ENCODE measurements at regions not wholly inside any gene's neighbourhood (a gene's known extent, or its start where the extent isn't known, plus 50 kb on each side); places are given as distances from the start of the nearest gene placed in this dataset.
"Not testable (repeated sequence)": the region's sequence is repeated elsewhere in the genome, so short reads cannot be mapped to it uniquely, and the experiment has no call there.

GRCh38 chr17:21551081-21551881 lies 141.0 kb upstream of the KCNJ18 start:
- peak; percentile 86 for DNase-seq

DNA sequence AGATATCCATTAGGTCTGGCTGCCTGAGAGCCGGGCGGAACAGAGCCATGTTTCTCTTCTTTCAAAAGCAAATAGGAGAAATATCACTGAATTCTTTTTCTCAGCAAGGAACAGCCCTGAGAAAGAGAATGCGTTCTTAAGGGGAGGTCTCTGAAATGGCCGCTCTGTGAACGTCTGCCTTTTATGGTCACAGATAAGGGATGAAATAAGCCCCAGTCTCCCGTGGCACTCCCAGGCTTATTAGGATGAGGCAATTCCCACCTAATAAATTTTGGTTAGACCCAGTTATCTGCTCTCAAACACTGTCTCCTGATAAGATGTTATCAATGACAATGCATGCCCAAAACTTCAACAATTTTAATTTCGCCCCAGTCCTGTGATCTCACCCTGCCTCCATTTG lies 133.4 kb upstream of the KCNJ18 start:
- DNase-seq, result not testable (repeated sequence)

DNA sequence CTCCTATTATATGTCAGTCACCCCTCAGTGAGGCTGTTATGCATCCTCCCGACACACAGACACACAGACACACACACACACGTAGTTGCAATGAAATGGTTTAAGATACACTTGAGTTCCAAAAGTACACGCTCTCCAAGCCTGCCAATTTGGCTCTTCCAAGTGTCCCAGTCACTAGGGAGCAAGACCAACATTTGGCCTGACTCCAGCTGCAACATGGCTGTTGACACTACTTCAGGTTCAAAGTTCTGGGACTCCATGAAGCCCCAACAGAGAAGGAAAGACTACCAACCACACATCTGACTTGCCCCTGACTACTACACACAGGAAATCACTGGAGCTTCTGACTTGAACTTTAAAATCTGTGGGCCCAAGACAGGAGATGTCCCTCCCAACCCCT lies 128.1 kb upstream of the KCNJ18 start:
- no peak for DNase-seq

- not testable (repeated sequence) for DNase-seq
Measured at GRCh38 chr17:21564757-21565156, 127.6 kb upstream of the KCNJ18 start.

DNA sequence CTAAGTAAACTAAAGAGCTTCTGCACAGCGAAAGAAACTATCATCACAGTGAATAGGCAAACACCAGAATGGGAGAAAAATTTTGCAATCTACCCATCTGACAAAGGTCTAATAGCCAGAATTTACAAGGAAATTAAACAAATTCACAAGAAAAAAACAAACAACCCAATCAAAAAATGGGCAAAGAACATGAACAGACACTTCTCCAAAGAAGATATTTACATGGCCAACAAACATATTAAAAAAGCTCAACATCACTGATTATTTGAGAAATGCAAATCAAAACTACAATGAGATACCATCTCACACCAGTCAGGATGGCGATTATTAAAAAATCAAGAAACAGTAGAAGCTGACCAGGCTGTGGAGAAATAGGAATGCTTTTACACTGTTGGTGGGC lies 121.9 kb upstream of the KCNJ18 start:
- DNase-seq, result not testable (repeated sequence)

DNA sequence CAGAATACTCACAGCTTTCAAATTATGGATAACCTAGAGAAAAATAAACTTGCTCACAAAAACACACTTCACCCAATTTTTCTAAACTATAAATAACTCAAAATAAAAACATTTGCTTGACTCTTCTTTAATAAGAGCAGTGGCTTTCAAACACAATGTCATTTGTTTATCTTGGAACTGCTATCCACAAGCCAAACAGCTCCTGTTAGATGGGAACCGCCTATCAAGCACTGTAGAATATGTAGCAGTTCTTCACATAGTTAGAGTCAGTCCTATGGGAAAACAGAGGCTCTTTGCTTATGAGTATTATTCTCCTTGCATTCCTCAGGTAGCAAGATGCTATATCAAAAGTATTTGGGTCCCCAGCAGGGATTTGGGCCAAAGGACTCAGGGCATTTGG lies 120.2 kb upstream of the KCNJ18 start:
- DNase-seq, result not testable (repeated sequence)

DNA sequence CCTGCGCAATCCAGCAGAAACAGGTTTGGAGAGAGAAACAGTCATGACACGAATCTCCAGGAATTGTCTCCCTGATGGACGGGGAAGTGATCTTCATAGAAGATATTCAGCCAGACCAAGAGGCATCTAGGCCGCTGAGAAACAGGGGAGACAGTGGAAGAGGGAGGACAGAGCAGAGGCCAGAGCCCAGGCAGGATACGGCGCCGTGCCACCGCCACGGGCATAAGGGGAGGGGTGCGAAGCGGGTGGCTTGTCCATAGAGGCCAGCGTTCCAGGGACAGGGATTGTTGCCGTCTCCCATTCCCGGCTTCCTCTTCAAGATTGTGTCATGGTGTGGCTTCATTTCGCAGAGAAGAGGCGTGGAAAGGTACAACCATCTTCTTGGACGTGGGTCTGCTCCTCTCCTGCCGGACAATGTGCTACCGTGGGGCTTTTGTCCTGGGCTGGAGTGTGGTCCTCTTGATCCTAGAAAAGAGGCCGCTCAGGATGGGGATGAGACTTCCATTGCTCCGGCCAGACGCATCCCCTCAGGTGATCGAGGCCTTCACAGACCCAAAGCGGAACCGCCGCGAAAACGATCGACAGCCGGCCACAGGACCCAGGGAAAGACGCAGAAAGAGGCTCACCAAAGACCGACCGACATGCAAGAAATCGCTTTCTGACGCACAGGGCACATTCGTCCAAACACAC lies 118.9 kb upstream of the KCNJ18 start:
- DNase-seq, result not testable (repeated sequence)

GRCh38 chr17:21573961-21574610 lies 118.2 kb upstream of the KCNJ18 start:
- DNase-seq, result peak; percentile 26

- DNase-seq, result not testable (repeated sequence)
Measured at GRCh38 chr17:21574611-21575255, 117.6 kb upstream of the KCNJ18 start.

DNA sequence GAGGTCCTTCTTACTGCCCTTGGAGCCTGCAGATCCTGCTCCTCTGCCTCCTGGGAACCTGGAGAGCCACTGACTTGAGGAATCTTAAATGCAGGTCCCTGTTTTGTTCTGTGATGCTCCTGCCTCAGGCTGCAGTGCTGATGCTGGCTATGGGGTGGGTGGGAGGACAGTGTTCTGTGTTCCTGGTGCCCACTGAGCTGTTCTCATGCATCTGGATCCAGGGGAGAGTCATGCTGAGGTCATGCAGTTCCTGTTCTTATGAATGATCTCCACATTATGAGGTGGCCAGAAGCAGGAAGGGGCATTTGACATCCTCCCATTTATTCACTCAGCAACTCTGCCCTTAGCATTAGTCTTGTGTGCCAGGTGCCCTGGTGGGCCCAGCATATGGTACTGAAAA lies 113.5 kb upstream of the KCNJ18 start:
- DNase-seq, result not testable (repeated sequence)

DNA sequence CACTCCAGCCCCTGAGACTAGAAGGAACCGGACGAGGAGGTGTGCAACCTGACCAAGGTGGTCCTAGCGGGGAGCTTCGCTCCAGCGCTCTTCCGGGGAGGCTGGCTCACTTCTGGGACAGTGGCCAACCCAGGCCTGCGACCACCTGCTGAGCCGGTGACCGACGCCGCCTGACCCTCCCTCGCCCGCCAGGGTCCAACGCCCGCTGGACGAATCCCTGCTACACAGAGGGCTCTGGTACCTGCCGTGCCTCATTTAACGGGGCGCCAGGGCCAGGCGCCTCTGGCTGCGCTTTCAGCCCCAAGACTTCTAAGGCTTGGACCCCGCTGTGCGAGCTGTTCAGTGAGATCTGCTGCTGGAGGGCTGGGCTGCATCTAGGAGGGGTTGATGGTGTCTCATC lies 99.5 kb upstream of the KCNJ18 start:
- DNase-seq, result no peak

DNA sequence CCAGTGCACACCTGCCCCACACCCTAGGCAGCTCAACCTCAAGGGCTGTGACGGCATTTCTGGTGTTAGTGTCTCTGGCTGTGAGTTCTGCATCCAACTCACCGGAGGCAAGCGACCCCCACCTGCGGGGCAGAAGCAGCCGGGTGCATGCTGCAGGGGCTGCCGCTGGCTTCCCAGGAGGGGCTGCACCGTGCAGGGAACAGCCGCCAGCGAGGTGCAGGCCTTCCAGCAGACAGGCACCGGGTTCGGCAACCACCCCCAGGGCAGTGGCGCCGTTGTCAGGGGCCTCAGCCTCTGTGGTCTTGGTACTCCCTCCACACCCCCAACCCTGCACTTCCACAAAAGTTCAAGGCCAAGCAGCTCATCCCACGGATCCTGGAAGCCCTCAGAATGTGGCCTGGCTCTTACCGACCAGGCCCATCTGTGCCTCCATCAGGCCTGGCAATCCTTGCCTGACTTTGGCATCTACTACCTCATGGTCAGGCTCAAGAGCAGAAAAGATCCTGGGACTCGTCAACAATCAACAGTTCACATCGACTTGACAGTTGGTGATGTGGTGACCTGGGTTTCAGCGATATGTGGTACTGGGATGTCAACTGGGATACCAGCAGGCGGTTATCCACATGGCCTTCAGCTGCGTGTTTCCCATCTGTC lies 98.7 kb upstream of the KCNJ18 start:
- DNase-seq, result not testable (repeated sequence)

GRCh38 chr17:21595086-21595485 lies 97.2 kb upstream of the KCNJ18 start:
- DNase-seq, result no peak

DNA sequence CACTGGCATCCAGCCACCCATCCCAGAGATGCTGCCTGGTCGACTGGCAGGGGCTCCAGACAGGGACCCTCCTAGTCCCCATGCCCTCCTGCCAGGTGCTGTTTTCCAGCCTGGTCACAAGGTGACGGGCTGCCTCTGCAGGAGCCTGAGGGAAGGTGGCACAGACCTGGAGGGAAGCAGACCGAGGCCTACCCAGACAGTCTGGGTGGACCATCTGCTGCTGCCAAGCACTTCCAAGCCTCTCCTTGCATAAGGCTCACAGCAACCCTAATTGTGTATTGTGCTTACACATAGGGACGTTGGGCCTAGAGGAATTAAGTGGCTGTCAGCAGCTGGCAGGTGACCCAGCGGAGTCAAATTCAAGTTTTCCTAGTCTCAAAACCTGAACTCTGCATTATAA lies 90.1 kb upstream of the KCNJ18 start:
- DNase-seq, result no peak

DNA sequence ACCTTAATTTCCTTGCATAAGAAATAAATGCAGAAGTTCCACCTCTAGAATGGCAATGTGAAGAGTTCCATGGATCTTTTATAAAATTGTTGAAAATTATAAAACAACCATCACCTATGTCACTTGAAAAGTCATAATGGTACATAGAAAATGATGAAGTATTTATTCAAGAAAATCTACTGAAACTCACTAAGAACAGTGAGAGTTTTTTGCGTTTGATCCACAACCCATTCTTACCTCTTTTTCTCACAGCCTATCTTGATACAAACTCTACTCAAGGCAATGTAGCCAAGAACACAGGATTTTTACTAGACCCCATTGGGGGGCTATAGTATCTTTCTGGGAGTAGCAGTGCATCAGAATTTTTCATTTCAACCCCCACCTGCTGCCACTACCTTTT lies 89.0 kb upstream of the KCNJ18 start:
- not testable (repeated sequence) for DNase-seq

DNA sequence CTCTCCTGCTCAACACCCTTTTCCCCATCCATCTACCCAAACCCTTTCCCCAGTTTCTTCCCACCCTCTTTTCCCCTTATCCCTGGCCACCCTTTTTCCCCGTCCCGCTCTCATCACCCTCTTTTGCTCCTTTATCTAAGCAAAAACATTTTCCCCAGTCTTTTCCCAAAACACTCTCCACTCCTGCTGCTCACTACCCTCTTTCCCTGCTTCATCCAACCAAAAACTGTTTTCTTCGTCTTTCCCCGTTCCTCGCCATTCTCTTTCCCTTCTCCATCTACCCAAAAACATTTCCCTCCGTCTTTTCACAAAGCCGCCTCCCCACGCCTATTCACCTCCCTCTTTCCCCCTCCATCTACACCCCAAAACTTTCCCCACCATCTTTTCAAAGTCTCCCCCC lies 80.9 kb upstream of the KCNJ18 start:
- DNase-seq, result not testable (repeated sequence)

DNA sequence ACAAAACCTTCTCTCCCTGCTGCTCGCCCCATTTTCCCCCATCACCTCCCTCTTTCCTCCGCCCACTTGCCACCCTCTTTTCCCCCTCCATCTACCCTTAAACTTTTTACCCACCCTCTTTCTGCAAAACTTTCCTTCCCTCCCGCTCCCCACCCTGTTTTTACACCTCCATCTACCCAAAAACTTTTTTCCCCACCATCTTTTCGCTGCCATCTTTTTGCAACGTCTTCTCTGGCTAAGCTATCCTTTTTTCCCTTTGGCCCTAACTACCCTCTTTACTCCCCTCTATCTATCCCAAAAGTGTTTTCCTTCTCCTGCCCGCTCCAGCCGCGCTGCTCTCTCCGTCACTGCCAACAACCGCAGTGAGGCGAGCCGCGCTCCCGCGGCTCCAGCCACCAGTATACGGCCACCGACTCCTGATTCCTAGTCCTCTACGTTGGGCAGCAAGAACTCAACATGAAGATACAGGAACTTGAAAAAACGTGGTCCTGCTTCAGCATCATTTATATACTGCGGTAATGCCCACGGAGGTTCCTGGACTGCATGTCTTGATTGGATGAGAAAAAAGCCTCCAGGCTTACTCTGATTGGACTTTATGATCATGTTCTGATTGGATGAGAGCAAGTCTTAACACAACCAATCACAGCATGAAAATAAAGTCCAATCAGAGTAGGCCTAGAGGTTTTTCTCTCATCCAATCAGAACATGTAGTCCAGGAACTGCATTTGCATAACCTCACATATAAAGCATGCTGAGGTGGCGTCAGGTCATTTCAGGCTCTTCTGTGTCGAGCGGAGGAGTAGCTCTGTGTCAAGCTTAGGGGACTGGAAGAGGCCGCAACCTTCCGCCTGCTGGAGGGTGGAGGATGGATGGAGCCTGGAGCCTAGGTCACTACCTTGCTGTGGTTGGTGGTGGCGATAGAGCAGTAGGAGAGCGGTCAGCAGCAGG lies 79.9 kb upstream of the KCNJ18 start:
- not testable (repeated sequence) for DNase-seq

DNA sequence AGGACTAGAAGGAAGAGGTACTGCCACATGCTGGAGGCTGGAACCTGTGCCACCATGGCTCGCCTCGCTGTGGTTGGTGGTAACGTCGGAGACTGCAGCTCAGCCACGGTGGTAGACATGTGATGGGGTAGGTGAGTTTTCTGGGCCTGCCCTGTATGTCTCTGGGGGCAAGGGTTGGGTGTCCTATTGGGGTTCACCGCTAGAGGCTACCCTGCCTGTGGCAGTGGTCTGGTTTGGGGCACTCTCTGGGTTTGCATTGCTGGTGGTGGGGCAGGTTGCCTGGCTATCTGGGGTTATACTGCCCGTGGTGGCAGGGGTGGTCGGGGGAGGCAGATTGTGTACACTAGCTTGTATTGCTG lies 79.3 kb upstream of the KCNJ18 start:
- DNase-seq, result no peak

DNA sequence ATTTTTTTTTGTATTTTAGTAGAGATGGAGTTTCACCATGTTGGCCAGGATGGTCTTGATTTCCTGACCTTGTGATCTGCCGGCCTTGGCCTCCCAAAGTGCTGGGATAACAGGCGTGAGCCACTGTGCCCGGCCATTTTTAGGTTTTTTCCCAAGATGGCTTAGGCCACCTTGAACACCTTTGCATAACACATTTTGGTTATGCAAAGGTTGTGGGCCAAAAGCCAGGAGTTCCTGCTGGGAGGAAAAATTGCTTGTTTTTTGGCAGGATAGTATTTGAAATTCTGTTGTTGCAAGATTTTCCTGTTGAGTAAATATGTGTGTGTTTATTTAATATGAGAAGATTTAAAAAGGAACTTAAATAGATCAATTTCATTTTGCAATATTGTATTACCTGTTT lies 65.3 kb upstream of the KCNJ18 start:
- DNase-seq, result not testable (repeated sequence)
